Stimulated activated effector memory CD8-positive, alpha-beta T cell treated with anti-CD3 and anti-CD28 coated beads, Interleukin-12 subunit alpha, Interleukin-12 subunit beta, amount 100 ng/mL, for 72 hours (primary cell): ENCODE measurements at regions not wholly inside any gene's neighbourhood (a gene's known extent, or its start where the extent isn't known, plus 50 kb on each side); places are given as distances from the start of the nearest gene placed in this dataset.
"Not testable (repeated sequence)": the region's sequence is repeated elsewhere in the genome, so short reads cannot be mapped to it uniquely, and the experiment has no call there.

Experiments
- ATAC-seq: fragments of 150-1000 bp; cut with Tn5 transposase; 2 replicates; pipeline ENCODE4 v1.10.0; 2021
- DNase-seq, 2 donors: peaks; one replicate each; pipeline ENCODE4 v3.0.0; 2021 to 2022; ENCODE audit warnings: low spot score in 2 of 2
- H3K27ac Mint-ChIP-seq: one replicate; pipeline ENCODE4 v1.8.0; 2022; ENCODE audit warnings: mild to moderate bottlenecking, mixed read lengths
- H3K36me3 Mint-ChIP-seq: one replicate; pipeline ENCODE4 v1.8.0; 2022; ENCODE audit warnings: mild to moderate bottlenecking, mixed read lengths
- H3K4me1 Mint-ChIP-seq: one replicate; pipeline ENCODE4 v1.8.0; 2022; ENCODE audit warnings: mixed read lengths
- H3K4me3 Mint-ChIP-seq: one replicate; pipeline ENCODE4 v1.8.0; 2022; ENCODE audit warnings: mild to moderate bottlenecking, mixed read lengths
- H3K9me3 Mint-ChIP-seq: one replicate; pipeline ENCODE4 v1.8.0; 2022; ENCODE audit warnings: mixed read lengths

- H3K4me3 Mint-ChIP-seq: no peak overlapping the region
- peaks cover 8% of the 10 kb centered on the region for H3K4me1 Mint-ChIP-seq
- ATAC-seq: no peak
- DNase-seq: no peak
- no peaks in the 10 kb centered on the region for H3K9me3 Mint-ChIP-seq
- H3K36me3 Mint-ChIP-seq: no peaks in the 10 kb centered on the region
- H3K27ac Mint-ChIP-seq: no peak overlapping the region
Observed at GRCh38 chr5:163330723-163331668, 106.4 kb upstream of the CCNG1 start.

GRCh38 chr5:163336074-163336473, 101.3 kb upstream of the CCNG1 start:
- not testable (repeated sequence) for DNase-seq, H3K36me3 Mint-ChIP-seq, ATAC-seq, H3K27ac Mint-ChIP-seq, H3K9me3 Mint-ChIP-seq, H3K4me1 Mint-ChIP-seq, H3K4me3 Mint-ChIP-seq

- Mint-ChIP-seq H3K4me3 (no peak overlapping the region), H3K4me1 (peaks cover 8% of the 10 kb centered on the region), H3K36me3 (no peaks in the 10 kb centered on the region), H3K27ac (no peak overlapping the region), H3K9me3 (no peaks in the 10 kb centered on the region)
- DNase-seq (no peak), ATAC-seq (no peak)
Observed at GRCh38 chr5:163339148-163339547, 98.2 kb upstream of the CCNG1 start.

GRCh38 chr5:163340378-163340777, 97.0 kb upstream of the CCNG1 start:
- not testable (repeated sequence) for ATAC-seq, H3K4me1 Mint-ChIP-seq, H3K27ac Mint-ChIP-seq, DNase-seq, H3K9me3 Mint-ChIP-seq, H3K4me3 Mint-ChIP-seq, H3K36me3 Mint-ChIP-seq

GRCh38 chr5:163342306-163342705, 95.1 kb upstream of the CCNG1 start:
- no peak for ATAC-seq
- no peak overlapping the region for H3K27ac Mint-ChIP-seq
- no peaks in the 10 kb centered on the region for H3K9me3 Mint-ChIP-seq
- no peaks in the 10 kb centered on the region for H3K4me1 Mint-ChIP-seq
- H3K4me3 Mint-ChIP-seq: no peak overlapping the region
- DNase-seq: no peak
- no peaks in the 10 kb centered on the region for H3K36me3 Mint-ChIP-seq

GRCh38 chr5:163345216-163345615, 92.2 kb upstream of the CCNG1 start:
- Mint-ChIP-seq H3K9me3 (no peaks in the 10 kb centered on the region), H3K36me3 (no peaks in the 10 kb centered on the region), H3K4me1 (no peaks in the 10 kb centered on the region), H3K27ac (no peak overlapping the region), H3K4me3 (no peak overlapping the region)
- ATAC-seq (no peak), DNase-seq (no peak)

GRCh38 chr5:163347671-163348070, 89.7 kb upstream of the CCNG1 start:
- ATAC-seq (no peak), DNase-seq (peak in 1 of 2 donors; percentile 63)
- H3K9me3 Mint-ChIP-seq: no peaks in the 10 kb centered on the region
- H3K36me3 Mint-ChIP-seq: no peaks in the 10 kb centered on the region
- no peak overlapping the region for H3K27ac Mint-ChIP-seq
- H3K4me1 Mint-ChIP-seq: no peaks in the 10 kb centered on the region
- no peak overlapping the region for H3K4me3 Mint-ChIP-seq

- DNase-seq (no peak), ATAC-seq (peak; percentile 55)
- Mint-ChIP-seq H3K4me1 (no peaks in the 10 kb centered on the region), H3K4me3 (no peak overlapping the region), H3K36me3 (no peaks in the 10 kb centered on the region), H3K27ac (no peak overlapping the region), H3K9me3 (no peaks in the 10 kb centered on the region)
Observed at GRCh38 chr5:163350083-163350482, 87.3 kb upstream of the CCNG1 start.

- no peak for ATAC-seq
- Mint-ChIP-seq H3K9me3 (no peaks in the 10 kb centered on the region), H3K36me3 (no peaks in the 10 kb centered on the region), H3K27ac (no peak overlapping the region), H3K4me3 (no peak overlapping the region), H3K4me1 (no peaks in the 10 kb centered on the region)
- DNase-seq: no peak
Observed at GRCh38 chr5:163352531-163352930, 84.9 kb upstream of the CCNG1 start.

GRCh38 chr5:163355811-163356210, 81.6 kb upstream of the CCNG1 start:
- H3K27ac Mint-ChIP-seq: not testable (repeated sequence)

GRCh38 chr5:163357636-163358035, 79.8 kb upstream of the CCNG1 start:
- ATAC-seq: no peak
- Mint-ChIP-seq H3K4me1 (no peaks in the 10 kb centered on the region), H3K36me3 (no peaks in the 10 kb centered on the region), H3K4me3 (no peak overlapping the region), H3K27ac (no peak overlapping the region), H3K9me3 (no peaks in the 10 kb centered on the region)
- no peak for DNase-seq

More at GRCh38 chr5:163355811-163356210, 81.6 kb upstream of the CCNG1 start:
- not testable (repeated sequence) for H3K36me3 Mint-ChIP-seq, H3K4me3 Mint-ChIP-seq, ATAC-seq, H3K9me3 Mint-ChIP-seq, DNase-seq, H3K4me1 Mint-ChIP-seq

GRCh38 chr5:163360656-163361055, 76.7 kb upstream of the CCNG1 start:
- Mint-ChIP-seq H3K4me1 (no peaks in the 10 kb centered on the region), H3K9me3 (no peaks in the 10 kb centered on the region), H3K27ac (no peak overlapping the region), H3K36me3 (no peaks in the 10 kb centered on the region), H3K4me3 (no peak overlapping the region)
- no peak for ATAC-seq
- DNase-seq: no peak

GRCh38 chr5:163361450-163361849, 75.9 kb upstream of the CCNG1 start:
- Mint-ChIP-seq H3K4me3 (no peak overlapping the region), H3K27ac (no peak overlapping the region)
- ATAC-seq: no peak

GRCh38 chr5:163362840-163363371, 74.5 kb upstream of the CCNG1 start:
- Mint-ChIP-seq H3K4me1 (no peaks in the 10 kb centered on the region), H3K9me3 (no peaks in the 10 kb centered on the region), H3K36me3 (no peaks in the 10 kb centered on the region), H3K4me3 (no peak overlapping the region), H3K27ac (no peak overlapping the region)
- DNase-seq: no peak
- no peak for ATAC-seq

More at GRCh38 chr5:163361450-163361849, 75.9 kb upstream of the CCNG1 start:
- no peaks in the 10 kb centered on the region for H3K9me3 Mint-ChIP-seq
- no peak for DNase-seq
- no peaks in the 10 kb centered on the region for H3K4me1 Mint-ChIP-seq
- no peaks in the 10 kb centered on the region for H3K36me3 Mint-ChIP-seq

- H3K4me3 Mint-ChIP-seq: no peak overlapping the region
- no peak overlapping the region for H3K27ac Mint-ChIP-seq
Observed at GRCh38 chr5:163363389-163363788, 74.0 kb upstream of the CCNG1 start.

GRCh38 chr5:163366757-163367156, 70.6 kb upstream of the CCNG1 start:
- Mint-ChIP-seq H3K9me3 (peaks cover 4% of the 10 kb centered on the region), H3K27ac (no peak overlapping the region), H3K36me3 (no peaks in the 10 kb centered on the region), H3K4me1 (no peaks in the 10 kb centered on the region), H3K4me3 (no peak overlapping the region)
- ATAC-seq (no peak), DNase-seq (no peak)

More at GRCh38 chr5:163363389-163363788, 74.0 kb upstream of the CCNG1 start:
- no peaks in the 10 kb centered on the region for H3K9me3 Mint-ChIP-seq
- no peak for ATAC-seq
- H3K4me1 Mint-ChIP-seq: no peaks in the 10 kb centered on the region
- DNase-seq: no peak
- no peaks in the 10 kb centered on the region for H3K36me3 Mint-ChIP-seq
